ENCODE measurements at regions not wholly inside any gene's neighbourhood (a gene's known extent, or its start where the extent isn't known, plus 50 kb on each side); places are given as distances from the start of the nearest gene placed in this dataset.

GRCh38 chr2:17068021-17068420 lies 402.4 kb upstream of the CYRIA start:
- TF ChIP-seq CTCF (IDR thresholded peaks at IDR 0.05; ENCODE audit: low read length) = no peak
- TF ChIP-seq EZH2 (optimal IDR thresholded peaks at IDR 0.05; ENCODE audit: low read depth, low read length) = no peak
- no peak for TF ChIP-seq EZH2phosphoT487 (IDR thresholded peaks at IDR 0.05; ENCODE audit: low read length)
